Panc1 (cell line): ENCODE measurements at regions not wholly inside any gene's neighbourhood (a gene's known extent, or its start where the extent isn't known, plus 50 kb on each side); places are given as distances from the start of the nearest gene placed in this dataset.

Source experiments
- POLR2AphosphoS5 ChIP-seq: IDR thresholded peaks from 2 replicates; pipeline ENCODE4 v1.6.1; 2012; ENCODE audit warnings: mild to moderate bottlenecking, low read depth, low read length, moderate library complexity
- TF ChIP-seq, protein P1 (sequence below): fragments of 450-650 bp; IDR thresholded peaks from 2 replicates; pipeline ENCODE4 v1.5.1; 2017; ENCODE audit warnings: mild to moderate bottlenecking

GRCh38 chr16:65327346-65327745 is 205.5 kb upstream of the CDH11 start:
- no peak for TF ChIP-seq POLR2AphosphoS5
- TF ChIP-seq, protein P1, sequence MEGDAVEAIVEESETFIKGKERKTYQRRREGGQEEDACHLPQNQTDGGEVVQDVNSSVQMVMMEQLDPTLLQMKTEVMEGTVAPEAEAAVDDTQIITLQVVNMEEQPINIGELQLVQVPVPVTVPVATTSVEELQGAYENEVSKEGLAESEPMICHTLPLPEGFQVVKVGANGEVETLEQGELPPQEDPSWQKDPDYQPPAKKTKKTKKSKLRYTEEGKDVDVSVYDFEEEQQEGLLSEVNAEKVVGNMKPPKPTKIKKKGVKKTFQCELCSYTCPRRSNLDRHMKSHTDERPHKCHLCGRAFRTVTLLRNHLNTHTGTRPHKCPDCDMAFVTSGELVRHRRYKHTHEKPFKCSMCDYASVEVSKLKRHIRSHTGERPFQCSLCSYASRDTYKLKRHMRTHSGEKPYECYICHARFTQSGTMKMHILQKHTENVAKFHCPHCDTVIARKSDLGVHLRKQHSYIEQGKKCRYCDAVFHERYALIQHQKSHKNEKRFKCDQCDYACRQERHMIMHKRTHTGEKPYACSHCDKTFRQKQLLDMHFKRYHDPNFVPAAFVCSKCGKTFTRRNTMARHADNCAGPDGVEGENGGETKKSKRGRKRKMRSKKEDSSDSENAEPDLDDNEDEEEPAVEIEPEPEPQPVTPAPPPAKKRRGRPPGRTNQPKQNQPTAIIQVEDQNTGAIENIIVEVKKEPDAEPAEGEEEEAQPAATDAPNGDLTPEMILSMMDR, result no peak
